Psoas muscle (tissue), 7 donors: ENCODE measurements at regions not wholly inside any gene's neighbourhood (a gene's known extent, or its start where the extent isn't known, plus 50 kb on each side); places are given as distances from the start of the nearest gene placed in this dataset.
"Not testable (repeated sequence)": the region's sequence is repeated elsewhere in the genome, so short reads cannot be mapped to it uniquely, and the experiment has no call there.

Experiments used
- ATAC-seq, 4 donors: fragments of 200-7000 bp; cut with Tn5 transposase; one replicate each; pipeline ENCODE4 v1.9.1; 2020; ENCODE audit warnings: moderate library complexity in 3 of 4, mild to moderate bottlenecking in 2 of 4
- DNase-seq, 2 donors: peaks; one replicate each; pipeline ENCODE4 v3.0.0-alpha.2; 2020
- H3K27ac ChIP-seq: fragments of 200-600 bp; one replicate; pipeline ENCODE4 v1.8.0; 2022
- H3K27me3 ChIP-seq, 3 donors: fragments of 200-600 bp in 1 of 3; one replicate each; pipeline versions ENCODE4 v1.6.1 to v1.8.0; 2013 to 2022; ENCODE audit warnings: low read length in 2 of 3, mild to moderate bottlenecking in 2 of 3, moderate library complexity in 1 of 3; ENCODE audit not compliant: insufficient read depth in 3 of 3
- H3K36me3 ChIP-seq, 2 donors: fragments of 200-600 bp in 1 of 2; one replicate each; pipeline versions ENCODE4 v1.6.1 to v1.8.0; 2013 to 2022; ENCODE audit warnings: low read depth in 1 of 2, mild to moderate bottlenecking in 1 of 2, moderate library complexity in 1 of 2; ENCODE audit not compliant: insufficient read depth in 1 of 2
- H3K4me1 ChIP-seq: fragments of 200-600 bp; one replicate; pipeline ENCODE4 v1.8.0; 2022
- H3K4me3 ChIP-seq: fragments of 200-600 bp; one replicate; pipeline ENCODE4 v1.8.0; 2022; ENCODE audit warnings: mild to moderate bottlenecking
- H3K9me3 ChIP-seq: fragments of 200-600 bp; one replicate; pipeline ENCODE4 v1.8.0; 2022
- CTCF ChIP-seq: fragments of 200-600 bp; IDR thresholded peaks from one replicate; pipeline ENCODE4 v1.8.0; 2022; ENCODE audit warnings: antibody characterized with exemption
- WGBS, 3 donors: extraction: QIAGEN DNeasy Blood & Tissue Kit; methylation state at CpG; one replicate each; pipeline versions ENCODE4 v1.1.6 to v1.1.7; 2013; 5-methylcytosine and 5-hydroxymethylcytosine counted together
- intact Hi-C, 2 donors: fragments of 100-400 bp; cut with DNase I; formaldehyde crosslinking; loops; one replicate each; pipeline versions ENCODE4 v1.11.0 to v1.14.2; 2022
- donor health status: healthy with polysubstance abuse.
- donor health status: DM: no; HTN: no; CAD: no; lungs with moderate emphysema.
- donor health status: Bipolar disorder and iron deficiency.
- donor health status: healthy.
- donor health status: DM: yes; HTN: yes; CAD: no.
- donor health status: DM: no; HTN: no; CAD: no.
- donor health status: DM: yes; HTN: yes; CAD: no.

- Histone ChIP-seq H3K36me3 (no peaks in the 10 kb centered on the region), H3K4me1 (no peaks in the 10 kb centered on the region), H3K9me3 (no peaks in the 10 kb centered on the region), H3K27me3 (no peaks in the 10 kb centered on the region), H3K27ac (no peak overlapping the region), H3K4me3 (no peak overlapping the region)
- ATAC-seq (no peak), DNase-seq (no peak)
- TF ChIP-seq CTCF = no peak
- 60 to 73% (median 63%) methylated on average over 2 of the region's 2 CpGs for whole genome bisulfite sequencing, 3 donors
- intact Hi-C loops = no loop called here
Observed at GRCh38 chrX:137929951-137930350, 364.0 kb downstream of the ZIC3 start.

- H3K27ac ChIP-seq = no peak overlapping the region
- ATAC-seq (no peak), DNase-seq (no peak)
- intact Hi-C loops = no loop called here
- 20 to 48% (median 21%) methylated on average over 2 of the region's 2 CpGs for WGBS, 3 donors
- H3K4me1 ChIP-seq = no peaks in the 10 kb centered on the region
- H3K27me3 ChIP-seq = no peaks in the 10 kb centered on the region
- no peaks in the 10 kb centered on the region for H3K9me3 ChIP-seq
- H3K4me3 ChIP-seq = no peak overlapping the region
- TF ChIP-seq CTCF = no peak
- H3K36me3 ChIP-seq = no peaks in the 10 kb centered on the region
Observed at GRCh38 chrX:137930533-137930932, 364.6 kb downstream of the ZIC3 start.

DNA sequence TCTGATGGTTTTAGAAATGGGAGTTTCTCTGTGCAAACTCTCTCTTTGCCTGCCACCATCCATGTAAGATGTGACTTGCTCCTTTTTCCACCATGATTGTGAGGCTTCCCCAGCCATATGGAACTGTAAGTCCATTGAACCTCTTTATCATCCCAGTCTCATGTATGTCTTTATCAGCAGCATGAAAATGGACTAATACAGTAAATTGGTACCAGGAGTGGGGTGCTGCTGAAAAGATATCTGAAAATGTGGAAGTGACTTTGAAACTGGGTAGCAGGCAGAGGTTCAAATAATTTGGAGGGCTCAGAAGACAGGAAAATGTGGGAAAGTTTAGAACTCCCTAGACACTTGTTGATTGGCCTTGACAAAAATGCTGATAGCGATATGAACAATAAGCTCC is 368.3 kb downstream of the ZIC3 start:
- DNase-seq, H3K36me3 ChIP-seq, H3K27ac ChIP-seq, intact Hi-C loops, H3K9me3 ChIP-seq, H3K27me3 ChIP-seq, H3K4me1 ChIP-seq, H3K4me3 ChIP-seq, ATAC-seq: not testable (repeated sequence)
- 91 to 100% (median 100%) methylated on average over 1 of the region's 1 CpG for WGBS, 3 donors

DNA sequence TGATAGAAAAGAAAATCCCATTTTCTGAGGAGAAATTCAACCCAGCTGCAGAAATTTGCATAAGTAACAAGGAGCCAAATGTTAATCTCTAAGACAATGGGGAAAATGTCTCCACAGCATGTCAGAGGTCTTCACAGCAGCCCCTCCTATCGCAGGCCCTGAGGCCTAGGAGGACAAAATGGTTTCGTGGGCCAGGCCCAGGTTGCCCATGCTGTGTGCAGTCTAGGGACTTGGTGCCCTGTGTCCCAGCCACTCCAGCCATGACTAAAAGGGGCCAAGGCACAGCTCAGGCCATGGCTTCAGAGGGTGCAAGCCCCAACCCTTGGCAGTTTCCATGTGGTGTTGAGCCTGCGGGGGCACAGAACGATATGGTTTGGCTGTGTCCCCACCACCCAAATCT is 369.0 kb downstream of the ZIC3 start:
- intact Hi-C loops, ATAC-seq: not testable (repeated sequence)
- WGBS, 3 donors = 89 to 97% (median 91%) methylated on average over 4 of the region's 4 CpGs

DNA sequence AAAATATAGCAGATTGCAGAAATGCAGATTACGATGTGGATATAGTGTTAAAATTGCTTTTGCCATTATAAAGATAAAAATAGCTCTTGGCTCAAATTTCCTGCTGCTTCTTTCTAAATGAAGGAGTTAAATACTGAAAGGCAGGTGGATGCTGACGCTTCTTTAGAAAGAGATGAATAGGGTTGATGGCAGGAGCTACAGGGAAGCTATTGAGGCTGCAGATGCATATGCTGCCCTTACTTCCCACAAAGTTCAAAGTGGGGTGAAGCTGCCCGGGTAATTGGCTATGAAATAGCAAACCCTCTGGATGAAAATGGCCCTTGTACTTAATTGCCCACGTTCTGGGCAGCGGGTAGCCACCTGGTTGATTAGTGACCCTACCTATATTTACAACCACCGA is 379.5 kb downstream of the ZIC3 start:
- no peak for ATAC-seq
- H3K4me3 ChIP-seq = no peak overlapping the region
- no peaks in the 10 kb centered on the region for H3K27me3 ChIP-seq
- H3K27ac ChIP-seq = no peak overlapping the region
- no peaks in the 10 kb centered on the region for H3K9me3 ChIP-seq
- 41 to 53% (median 41%) methylated on average over 6 of the region's 6 CpGs for WGBS, 3 donors
- H3K4me1 ChIP-seq = no peaks in the 10 kb centered on the region
- no peak for TF ChIP-seq CTCF
- DNase-seq = no peak
- intact Hi-C loops = no loop called here
- no peaks in the 10 kb centered on the region for H3K36me3 ChIP-seq

More for the DNA sequence above, 369.0 kb downstream of the ZIC3 start:
- not testable (repeated sequence) for DNase-seq, H3K4me3 ChIP-seq, H3K27ac ChIP-seq, H3K36me3 ChIP-seq, H3K4me1 ChIP-seq, H3K9me3 ChIP-seq, H3K27me3 ChIP-seq

- Histone ChIP-seq H3K27me3 (no peaks in the 10 kb centered on the region), H3K36me3 (no peaks in the 10 kb centered on the region), H3K27ac (no peak overlapping the region), H3K9me3 (peaks cover 4% of the 10 kb centered on the region), H3K4me1 (no peaks in the 10 kb centered on the region), H3K4me3 (no peak overlapping the region)
- ATAC-seq = no peak
- DNase-seq = no peak
- TF ChIP-seq CTCF = no peak
- intact Hi-C loops = no loop called here
Observed at GRCh38 chrX:137969191-137969590, 403.3 kb downstream of the ZIC3 start.
